Kidney (tissue), 13 donors: ENCODE measurements at regions not wholly inside any gene's neighbourhood (a gene's known extent, or its start where the extent isn't known, plus 50 kb on each side); places are given as distances from the start of the nearest gene placed in this dataset.
"Not testable (repeated sequence)": the region's sequence is repeated elsewhere in the genome, so short reads cannot be mapped to it uniquely, and the experiment has no call there.

ENCODE experiments used
- DNase-seq, 5 donors: peaks; one replicate each; pipeline ENCODE4 v3.0.0-alpha.2; 2013 to 2020
- FAIRE-seq: peaks from 2 replicates; lab custom pipeline; 2012; peaks lifted over from hg19 to GRCh38; lab: Jason Lieb, UNC
- H3K27ac ChIP-seq, 2 donors: one replicate each; pipeline ENCODE4 v1.7.0; 2013; ENCODE audit warnings: low read depth in 2 of 2, low read length in 2 of 2, inconsistent platforms in 1 of 2
- H3K27me3 ChIP-seq: one replicate; pipeline ENCODE4 v1.7.1; 2013; ENCODE audit warnings: low read length, inconsistent platforms; ENCODE audit not compliant: control insufficient read depth, insufficient read depth
- H3K36me3 ChIP-seq, 3 donors: one replicate each; pipeline versions ENCODE4 v1.7.0 to v1.7.1; 2013; ENCODE audit warnings: low read length in 3 of 3, control low read depth in 1 of 3, inconsistent platforms in 1 of 3; ENCODE audit not compliant: insufficient read depth in 3 of 3, control insufficient read depth in 2 of 3
- H3K4me1 ChIP-seq, 3 donors: one replicate each; pipeline versions ENCODE4 v1.7.0 to v1.7.1; 2013; ENCODE audit warnings: low read length in 3 of 3, inconsistent platforms in 1 of 3, low read depth in 1 of 3; ENCODE audit not compliant: control insufficient read depth in 2 of 3, insufficient read depth in 2 of 3
- H3K4me3 ChIP-seq, 3 donors: one replicate each; pipeline versions ENCODE4 v1.7.0 to v1.8.1; 2013; ENCODE audit warnings: low read length in 3 of 3, control low read depth in 1 of 3, inconsistent platforms in 1 of 3
- H3K9ac ChIP-seq, 3 donors: one replicate each; pipeline versions ENCODE4 v1.7.0 to v1.7.1; 2013; ENCODE audit warnings: low read length in 3 of 3, control low read depth in 1 of 3, inconsistent platforms in 1 of 3
- H3K9me3 ChIP-seq, 3 donors: one replicate each; pipeline versions ENCODE4 v1.7.0 to v1.7.1; 2013; ENCODE audit warnings: low read length in 3 of 3, control low read depth in 1 of 3, inconsistent platforms in 1 of 3; ENCODE audit not compliant: control insufficient read depth in 2 of 3, insufficient read depth in 1 of 3
- intact Hi-C: fragments of 100-400 bp; cut with DNase I; formaldehyde crosslinking; loops from one replicate; pipeline ENCODE4 v1.11.1; 2022
- TF ChIP-seq, protein P1 (sequence below): IDR thresholded peaks from 3 replicates; pipeline ENCODE4 v1.5.1; 2012; ENCODE audit warnings: mild to moderate bottlenecking, moderate library complexity, borderline replicate concordance; ENCODE audit not compliant: insufficient read depth; ENCODE audit errors: extremely low read depth
- donor health status: control.
- donor health status: control.
- donor health status: control.
- donor health status: control.
- donor health status: control.
- donor health status: DM: yes; HTN: yes; CAD: no.
- donor health status: Normal renal cell carcinoma (clear cell type).

DNA sequence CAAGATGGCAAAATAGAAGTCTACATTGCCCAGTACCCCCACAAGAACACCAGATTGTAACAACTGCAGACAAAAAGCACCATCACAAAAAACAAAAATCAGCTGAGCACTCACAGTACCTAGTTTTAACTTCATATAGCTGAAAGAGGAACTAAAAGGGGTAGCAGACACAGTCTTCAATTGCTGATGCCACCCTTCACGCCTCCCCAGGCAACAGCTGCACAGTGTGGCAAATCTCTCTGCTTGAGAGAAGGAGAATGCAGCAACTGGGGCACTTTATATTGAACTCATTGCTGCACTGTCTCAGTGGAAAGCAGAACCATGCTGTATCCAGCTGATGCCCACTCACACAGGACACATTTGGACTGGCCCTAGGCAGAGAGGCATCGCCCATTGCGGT, 2714.5 kb upstream of the PCDH20 start:
- intact Hi-C loops: no loop called here
- TF ChIP-seq, protein P1, sequence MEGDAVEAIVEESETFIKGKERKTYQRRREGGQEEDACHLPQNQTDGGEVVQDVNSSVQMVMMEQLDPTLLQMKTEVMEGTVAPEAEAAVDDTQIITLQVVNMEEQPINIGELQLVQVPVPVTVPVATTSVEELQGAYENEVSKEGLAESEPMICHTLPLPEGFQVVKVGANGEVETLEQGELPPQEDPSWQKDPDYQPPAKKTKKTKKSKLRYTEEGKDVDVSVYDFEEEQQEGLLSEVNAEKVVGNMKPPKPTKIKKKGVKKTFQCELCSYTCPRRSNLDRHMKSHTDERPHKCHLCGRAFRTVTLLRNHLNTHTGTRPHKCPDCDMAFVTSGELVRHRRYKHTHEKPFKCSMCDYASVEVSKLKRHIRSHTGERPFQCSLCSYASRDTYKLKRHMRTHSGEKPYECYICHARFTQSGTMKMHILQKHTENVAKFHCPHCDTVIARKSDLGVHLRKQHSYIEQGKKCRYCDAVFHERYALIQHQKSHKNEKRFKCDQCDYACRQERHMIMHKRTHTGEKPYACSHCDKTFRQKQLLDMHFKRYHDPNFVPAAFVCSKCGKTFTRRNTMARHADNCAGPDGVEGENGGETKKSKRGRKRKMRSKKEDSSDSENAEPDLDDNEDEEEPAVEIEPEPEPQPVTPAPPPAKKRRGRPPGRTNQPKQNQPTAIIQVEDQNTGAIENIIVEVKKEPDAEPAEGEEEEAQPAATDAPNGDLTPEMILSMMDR: no peak

DNA sequence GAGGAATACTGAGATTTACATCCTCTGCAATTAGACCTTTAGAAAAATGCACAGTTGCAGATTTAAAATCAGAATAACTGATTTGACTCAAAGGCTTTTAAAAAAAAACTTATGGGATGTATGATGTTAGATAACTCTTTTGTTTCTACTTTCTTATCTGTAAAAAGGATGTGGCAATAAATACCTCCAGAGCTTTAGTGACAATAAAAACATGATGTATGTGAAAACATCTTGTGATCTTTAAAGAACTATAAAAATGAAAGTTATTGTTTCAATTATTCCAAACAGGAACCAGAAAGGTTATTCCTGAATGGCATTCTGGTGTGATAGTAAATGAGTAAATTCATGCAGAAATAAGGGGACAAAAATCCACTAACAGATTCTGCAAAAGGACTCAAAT, 2712.2 kb upstream of the PCDH20 start:
- no peak overlapping the region for H3K4me3 ChIP-seq
- no peaks in the 10 kb centered on the region for H3K4me1 ChIP-seq
- no peaks in the 10 kb centered on the region for H3K27me3 ChIP-seq
- H3K9me3 ChIP-seq: no peaks in the 10 kb centered on the region
- intact Hi-C loops: no loop called here
- H3K27ac ChIP-seq: no peak overlapping the region
- DNase-seq (no peak), FAIRE-seq (no peak)
- TF ChIP-seq, protein P1: no peak
- H3K9ac ChIP-seq: no peak overlapping the region
- H3K36me3 ChIP-seq: no peaks in the 10 kb centered on the region

More for the DNA sequence above, 2714.5 kb upstream of the PCDH20 start:
- no peaks in the 10 kb centered on the region for H3K4me1 ChIP-seq
- FAIRE-seq (no peak), DNase-seq (no peak)
- no peaks in the 10 kb centered on the region for H3K36me3 ChIP-seq
- no peak overlapping the region for H3K9ac ChIP-seq
- no peaks in the 10 kb centered on the region for H3K9me3 ChIP-seq
- no peaks in the 10 kb centered on the region for H3K27me3 ChIP-seq
- no peak overlapping the region for H3K27ac ChIP-seq
- no peak overlapping the region for H3K4me3 ChIP-seq

DNA sequence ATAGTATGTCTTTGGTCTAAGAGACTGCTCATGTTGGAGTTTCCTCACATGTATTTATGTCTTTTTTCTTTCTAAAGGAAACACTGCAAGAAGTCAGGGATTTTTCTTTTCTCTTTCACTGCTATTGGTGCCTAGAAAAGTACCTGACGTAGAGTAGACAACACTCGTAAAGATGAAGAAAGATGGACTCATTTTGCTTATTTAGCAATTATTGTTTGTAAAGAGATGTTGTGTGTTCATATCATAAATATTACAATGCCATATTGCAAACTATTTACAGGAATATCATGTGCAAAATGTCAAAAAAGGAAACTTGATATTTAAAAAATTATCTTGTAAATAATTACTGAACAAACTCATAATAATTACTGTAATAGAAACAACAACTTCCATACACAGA, 2711.5 kb upstream of the PCDH20 start:
- intact Hi-C loops: no loop called here
- DNase-seq (no peak), FAIRE-seq (no peak)
- Histone ChIP-seq H3K27ac (no peak overlapping the region), H3K4me3 (no peak overlapping the region), H3K9me3 (no peaks in the 10 kb centered on the region), H3K27me3 (no peaks in the 10 kb centered on the region), H3K36me3 (no peaks in the 10 kb centered on the region), H3K9ac (no peak overlapping the region), H3K4me1 (no peaks in the 10 kb centered on the region)
- TF ChIP-seq, protein P1: no peak

DNA sequence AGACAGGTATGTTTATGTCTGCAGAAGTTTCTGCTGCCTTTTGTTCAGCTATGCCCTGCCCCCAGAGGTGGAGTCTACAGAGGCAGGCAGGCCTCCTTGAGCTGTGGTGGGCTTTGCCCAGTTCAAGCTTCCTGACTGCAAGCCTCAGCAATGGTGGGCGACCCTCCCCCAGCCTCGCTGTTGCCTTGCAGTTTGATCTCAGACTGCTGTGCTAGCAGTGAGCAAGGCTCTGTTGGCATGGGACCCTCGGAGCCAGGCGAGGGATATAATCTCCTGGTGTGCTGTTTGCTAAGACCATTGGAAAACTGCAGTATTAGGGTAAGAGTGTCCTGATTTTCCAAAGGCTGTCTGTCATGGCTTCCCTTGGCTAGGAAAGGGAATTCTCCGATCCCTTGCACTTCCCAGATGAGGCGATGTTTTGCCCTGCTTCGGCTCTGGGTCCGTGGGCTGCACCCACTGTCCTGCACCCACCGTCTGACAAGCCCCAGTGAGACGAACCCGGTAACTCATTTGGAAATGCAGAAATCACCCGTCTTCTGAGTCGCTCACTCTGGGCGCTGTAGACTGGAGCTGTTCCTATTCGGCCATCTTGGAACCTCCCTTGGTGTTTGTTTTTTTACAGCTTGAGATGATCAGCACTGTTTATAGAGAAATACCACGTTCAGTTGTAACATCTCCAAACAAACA, 2705.5 kb upstream of the PCDH20 start:
- intact Hi-C loops, H3K9ac ChIP-seq, H3K27ac ChIP-seq, H3K27me3 ChIP-seq, H3K9me3 ChIP-seq, H3K4me1 ChIP-seq, H3K4me3 ChIP-seq, DNase-seq, FAIRE-seq, H3K36me3 ChIP-seq: not testable (repeated sequence)
